Right lobe of liver (tissue), 6 donors: ENCODE measurements at regions not wholly inside any gene's neighbourhood (a gene's known extent, or its start where the extent isn't known, plus 50 kb on each side); places are given as distances from the start of the nearest gene placed in this dataset.

ENCODE experiments used
- ATAC-seq, 4 donors: fragments of 200-7000 bp; cut with Tn5 transposase; one replicate each; pipeline ENCODE4 v1.9.1; 2020; ENCODE audit warnings: mild to moderate bottlenecking in 4 of 4, moderate library complexity in 4 of 4
- DNase-seq, 3 donors: peaks; one replicate each; pipeline ENCODE4 v3.0.0-alpha.2; 2020
- H3K27ac ChIP-seq, 3 donors: fragments of 200-600 bp; one replicate each; pipeline ENCODE4 v1.8.0; 2022
- H3K27me3 ChIP-seq, 2 donors: fragments of 200-600 bp; one replicate each; pipeline ENCODE4 v1.8.0; 2022
- H3K36me3 ChIP-seq, 4 donors: fragments of 200-600 bp; sonication (generic) in 1 of 4; one replicate each; pipeline versions ENCODE4 v1.5.1 to v1.8.0; 2017 to 2022; ENCODE audit warnings: control low read depth in 1 of 4
- H3K4me1 ChIP-seq, 4 donors: fragments of 200-600 bp; sonication (generic) in 1 of 4; one replicate each; pipeline versions ENCODE4 v1.5.1 to v1.8.0; 2017 to 2022; ENCODE audit warnings: control low read depth in 1 of 4
- H3K4me3 ChIP-seq, 3 donors: fragments of 200-600 bp; one replicate each; pipeline ENCODE4 v1.8.0; 2022
- H3K9me3 ChIP-seq, 4 donors: fragments of 200-600 bp; sonication (generic) in 1 of 4; one replicate each; pipeline versions ENCODE4 v1.5.1 to v1.8.0; 2017 to 2022; ENCODE audit warnings: control low read depth in 1 of 4
- POLR2A ChIP-seq: fragments of 450-650 bp; IDR thresholded peaks from one replicate; pipeline ENCODE4 v1.6.1; 2017; ENCODE audit warnings: antibody characterized with exemption, mild to moderate bottlenecking
- WGBS: methylation state at CpG from one replicate; pipeline ENCODE4 v1.1.6; 2018; ENCODE audit warnings: low coverage, low lambda C conversion rate; ENCODE audit not compliant: insufficient coverage; ENCODE audit errors: missing lambda C conversion rate; 5-methylcytosine and 5-hydroxymethylcytosine counted together
- intact Hi-C, 2 donors: fragments of 100-400 bp; cut with DNase I; formaldehyde crosslinking; loops; one replicate each; pipeline versions ENCODE4 v1.11.2 to v1.14.1; 2022
- TF ChIP-seq, protein P1 (sequence below), 4 donors: fragments of 200-600 bp in 3 of 4; fragments of 450-650 bp in 1 of 4; IDR thresholded peaks; one replicate each; pipeline versions ENCODE4 v1.5.1 to v1.8.0; 2016 to 2022; ENCODE audit warnings: antibody characterized with exemption in 4 of 4, mild to moderate bottlenecking in 2 of 4
- donor health status: DM: no; HTN: yes; CAD: no.
- donor health status: DM: no; HTN: no; CAD: no.
- donor health status: DM: no; HTN: no; CAD: no.
- donor health status: DM: no; HTN: yes; CAD: no.
- donor health status: DM: no; HTN: yes; CAD: no.

DNA sequence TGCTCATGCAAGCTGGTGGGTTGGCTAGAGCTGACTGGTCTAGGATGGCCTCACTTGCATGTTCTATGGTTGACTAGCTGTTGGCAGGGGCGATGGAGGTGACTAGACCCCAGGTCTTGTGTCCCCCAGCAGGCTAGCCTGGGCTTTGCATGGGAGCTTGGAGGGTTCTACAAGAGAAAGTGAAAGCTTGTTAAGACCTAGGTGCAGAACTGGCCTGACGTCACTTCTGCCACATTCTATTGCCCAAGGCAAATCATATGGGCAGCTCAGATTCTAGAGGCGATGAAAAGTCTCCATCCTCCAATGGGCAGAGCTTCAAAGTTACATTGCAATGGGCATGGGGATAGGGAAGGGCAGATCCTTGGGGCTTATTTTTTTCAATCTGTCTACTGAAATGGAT is 170.9 kb downstream of the MIAT start:
- no peaks in the 10 kb centered on the region for H3K36me3 ChIP-seq
- no peaks in the 10 kb centered on the region for H3K9me3 ChIP-seq
- WGBS, result 100% methylated on average over 1 of the region's 3 CpGs

DNA sequence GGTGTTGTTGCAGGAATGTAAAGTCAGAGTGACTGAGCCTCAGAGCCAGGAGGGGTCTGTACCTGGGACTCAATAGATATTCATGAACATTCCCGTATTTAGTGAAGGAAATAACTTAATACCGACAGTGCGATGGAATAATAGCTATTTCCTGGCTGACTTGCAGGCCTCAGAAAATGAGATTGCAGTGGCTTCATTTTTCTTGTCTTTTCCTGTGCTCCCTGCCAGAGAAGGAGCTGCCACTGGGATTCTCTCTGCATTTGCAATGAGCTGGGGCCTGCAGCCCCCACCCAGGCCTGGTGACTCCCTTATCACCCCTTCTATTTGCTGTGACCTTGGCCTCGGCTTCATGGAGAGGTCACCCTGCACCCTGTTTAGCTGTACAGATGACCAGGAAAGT is 173.4 kb downstream of the MIAT start:
- TF ChIP-seq, protein P1, sequence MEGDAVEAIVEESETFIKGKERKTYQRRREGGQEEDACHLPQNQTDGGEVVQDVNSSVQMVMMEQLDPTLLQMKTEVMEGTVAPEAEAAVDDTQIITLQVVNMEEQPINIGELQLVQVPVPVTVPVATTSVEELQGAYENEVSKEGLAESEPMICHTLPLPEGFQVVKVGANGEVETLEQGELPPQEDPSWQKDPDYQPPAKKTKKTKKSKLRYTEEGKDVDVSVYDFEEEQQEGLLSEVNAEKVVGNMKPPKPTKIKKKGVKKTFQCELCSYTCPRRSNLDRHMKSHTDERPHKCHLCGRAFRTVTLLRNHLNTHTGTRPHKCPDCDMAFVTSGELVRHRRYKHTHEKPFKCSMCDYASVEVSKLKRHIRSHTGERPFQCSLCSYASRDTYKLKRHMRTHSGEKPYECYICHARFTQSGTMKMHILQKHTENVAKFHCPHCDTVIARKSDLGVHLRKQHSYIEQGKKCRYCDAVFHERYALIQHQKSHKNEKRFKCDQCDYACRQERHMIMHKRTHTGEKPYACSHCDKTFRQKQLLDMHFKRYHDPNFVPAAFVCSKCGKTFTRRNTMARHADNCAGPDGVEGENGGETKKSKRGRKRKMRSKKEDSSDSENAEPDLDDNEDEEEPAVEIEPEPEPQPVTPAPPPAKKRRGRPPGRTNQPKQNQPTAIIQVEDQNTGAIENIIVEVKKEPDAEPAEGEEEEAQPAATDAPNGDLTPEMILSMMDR (IDR thresholded peaks at IDR 0.05), result no peak
- no peak for TF ChIP-seq POLR2A
- no peaks in the 10 kb centered on the region for H3K27me3 ChIP-seq
- intact Hi-C loops, result no loop called here
- no peak overlapping the region for H3K4me3 ChIP-seq
- 58% methylated on average over 4 of the region's 4 CpGs for WGBS
- ATAC-seq (no peak), DNase-seq (no peak)
- H3K9me3 ChIP-seq, result no peaks in the 10 kb centered on the region
- no peaks in the 10 kb centered on the region for H3K4me1 ChIP-seq
- no peak overlapping the region for H3K27ac ChIP-seq
- no peaks in the 10 kb centered on the region for H3K36me3 ChIP-seq

More for the DNA sequence above, 170.9 kb downstream of the MIAT start:
- no peak for ATAC-seq
- no peak overlapping the region for H3K4me3 ChIP-seq
- intact Hi-C loops, result no loop called here
- H3K4me1 ChIP-seq, result no peaks in the 10 kb centered on the region
- H3K27ac ChIP-seq, result no peak overlapping the region
- TF ChIP-seq, protein P1 (IDR thresholded peaks at IDR 0.05), result no peak
- TF ChIP-seq POLR2A, result no peak
- no peaks in the 10 kb centered on the region for H3K27me3 ChIP-seq
- DNase-seq, result no peak

GRCh38 chr22:26835023-26835422 is 177.6 kb downstream of the MIAT start:
- no peak overlapping the region for H3K4me3 ChIP-seq
- TF ChIP-seq, protein P1 (IDR thresholded peaks at IDR 0.05), result no peak
- no peak for TF ChIP-seq POLR2A
- intact Hi-C loops, result no loop called here
- 62% methylated on average over 6 of the region's 6 CpGs for WGBS
- ATAC-seq, result no peak
- H3K27ac ChIP-seq, result no peak overlapping the region
- DNase-seq, result no peak
- no peaks in the 10 kb centered on the region for H3K9me3 ChIP-seq
- H3K27me3 ChIP-seq, result no peaks in the 10 kb centered on the region
- no peaks in the 10 kb centered on the region for H3K36me3 ChIP-seq
- no peaks in the 10 kb centered on the region for H3K4me1 ChIP-seq

- H3K4me3 ChIP-seq, result no peak overlapping the region
- intact Hi-C loops, result no loop called here
- no peaks in the 10 kb centered on the region for H3K36me3 ChIP-seq
- peak in 1 of 3 donors; percentile 52 for DNase-seq
- peak; percentile 57 to 75 (median 66) for ATAC-seq
- H3K9me3 ChIP-seq, result no peaks in the 10 kb centered on the region
- no peaks in the 10 kb centered on the region for H3K4me1 ChIP-seq
- no peaks in the 10 kb centered on the region for H3K27me3 ChIP-seq
- no peak for TF ChIP-seq POLR2A
- TF ChIP-seq, protein P1 (IDR thresholded peaks at IDR 0.05), result peak; percentile 56 to 66 (median 60)
- no peak overlapping the region for H3K27ac ChIP-seq
- WGBS, result 38% methylated on average over 3 of the region's 3 CpGs
Measured at GRCh38 chr22:26835929-26836528, 178.6 kb downstream of the MIAT start.
